DMS 273 (cell line): ENCODE measurements at regions not wholly inside any gene's neighbourhood (a gene's known extent, or its start where the extent isn't known, plus 50 kb on each side); places are given as distances from the start of the nearest gene placed in this dataset.
"Not testable (repeated sequence)": the region's sequence is repeated elsewhere in the genome, so short reads cannot be mapped to it uniquely, and the experiment has no call there.

Experiments
- DNase-seq: peaks from one replicate; lab custom pipeline; 2025; ENCODE audit not compliant: unreplicated experiment; lab: John Stamatoyannopoulos, UW

DNA sequence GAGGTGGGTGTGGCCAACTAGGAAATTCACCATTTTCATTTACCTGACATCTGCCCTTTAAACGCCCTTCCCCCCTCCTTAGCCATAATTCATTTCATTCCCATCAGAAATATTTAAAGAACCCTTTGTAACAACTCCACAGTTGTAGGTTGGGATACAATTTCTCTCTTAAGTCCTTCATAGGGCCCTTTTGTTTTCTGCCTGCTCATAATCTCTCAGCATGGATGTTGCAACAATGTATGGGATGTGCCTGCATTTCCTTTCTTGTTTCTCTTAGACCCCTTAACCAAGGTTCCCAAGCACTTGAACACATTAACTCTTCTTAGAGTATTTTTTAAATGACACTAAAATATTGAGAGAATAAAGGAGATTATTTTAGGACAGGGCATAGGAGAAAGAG lies 51.7 kb upstream of the MYO10 start:
- DNase-seq: no peak

DNA sequence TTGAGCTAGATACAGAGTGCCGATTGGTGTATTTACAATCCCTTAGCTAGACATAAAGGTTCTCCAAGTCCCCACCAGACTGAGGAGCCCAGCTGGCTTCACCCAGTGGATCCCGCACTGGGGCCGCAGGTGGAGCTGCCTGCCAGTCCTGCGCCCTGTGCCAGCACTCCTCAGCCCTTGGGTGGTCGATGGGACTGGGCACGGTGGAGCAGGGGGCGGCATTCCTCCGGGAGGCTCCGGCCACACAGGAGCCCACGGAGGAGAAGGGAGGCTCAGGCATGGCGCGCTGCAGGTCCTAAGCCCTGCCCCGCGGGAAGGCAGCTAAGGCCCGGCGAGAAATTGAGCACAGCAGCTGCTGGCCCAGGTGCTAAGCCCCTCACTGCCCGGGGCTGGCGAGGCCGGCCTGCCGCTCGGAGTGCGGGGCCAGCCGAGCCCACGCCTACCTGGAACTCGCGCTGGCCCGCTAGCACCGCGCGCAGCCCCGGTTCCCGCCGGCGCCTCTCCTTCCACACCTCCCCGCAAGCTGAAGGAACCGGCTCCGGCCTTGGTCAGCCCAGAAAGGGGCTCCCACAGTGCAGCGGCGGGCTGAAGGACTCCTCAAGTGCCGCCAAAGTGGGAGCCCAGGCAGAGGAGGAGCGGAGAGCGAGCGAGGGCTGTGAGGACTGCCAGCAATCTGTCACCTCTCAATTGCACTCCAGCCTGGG lies 54.9 kb upstream of the MYO10 start:
- DNase-seq: not testable (repeated sequence)

DNA sequence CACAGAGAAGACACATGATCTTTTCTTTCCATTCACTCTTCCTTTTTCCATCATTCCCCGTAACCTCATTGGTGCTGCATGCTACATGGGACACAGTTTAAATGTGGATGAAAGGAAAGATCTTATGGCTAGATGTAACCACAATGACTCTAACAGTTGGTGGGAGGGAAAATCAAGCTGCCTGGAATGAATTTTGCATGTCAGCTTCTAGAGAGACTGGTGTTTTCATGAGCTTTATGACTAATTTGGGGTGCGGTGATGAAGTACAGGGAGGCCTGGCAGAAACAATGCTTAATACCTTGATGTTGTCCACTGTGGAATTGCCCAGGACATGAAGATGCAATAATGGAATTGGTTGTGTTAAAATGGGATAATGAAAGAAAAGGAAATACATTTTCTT lies 55.9 kb upstream of the MYO10 start:
- no peak for DNase-seq

DNA sequence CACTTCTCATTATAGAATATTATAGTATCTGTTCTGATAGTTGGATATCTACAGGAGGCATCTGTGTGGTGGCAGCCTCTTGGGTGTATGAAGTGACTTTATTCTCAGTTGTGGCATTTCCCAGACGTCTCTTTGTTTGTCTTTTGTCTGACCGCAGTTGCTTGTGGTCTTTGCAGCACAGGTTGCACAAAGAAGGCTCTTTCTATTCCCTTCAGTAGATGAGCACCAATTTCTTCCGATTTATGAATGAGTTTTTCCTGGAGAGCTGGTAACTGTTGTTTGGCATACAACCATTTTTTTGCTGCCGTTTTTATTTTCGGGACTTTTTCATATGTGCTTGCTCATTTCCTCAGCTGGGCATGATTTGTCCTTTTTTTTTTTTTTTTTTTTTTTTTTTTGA lies 56.4 kb upstream of the MYO10 start:
- no peak for DNase-seq

DNA sequence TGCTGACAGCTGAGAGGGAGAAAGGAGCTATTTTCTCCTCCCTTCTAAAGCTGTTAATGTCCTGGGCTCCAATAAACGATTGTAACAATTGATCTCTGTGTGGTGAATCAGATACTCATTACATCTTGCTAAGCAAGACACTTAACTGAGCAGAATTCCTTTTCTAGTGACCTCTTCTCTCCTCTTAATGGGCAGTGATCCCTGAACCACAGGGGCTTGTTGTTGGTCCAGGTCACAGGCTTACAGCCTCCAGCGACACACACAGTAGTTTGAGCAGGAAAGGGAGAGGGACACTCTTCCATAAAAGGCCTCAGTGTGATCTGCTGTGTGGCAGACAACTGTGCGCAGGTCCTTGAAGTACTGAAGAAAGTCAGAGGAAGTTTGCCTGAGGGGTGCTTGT lies 58.5 kb upstream of the MYO10 start:
- no peak for DNase-seq

DNA sequence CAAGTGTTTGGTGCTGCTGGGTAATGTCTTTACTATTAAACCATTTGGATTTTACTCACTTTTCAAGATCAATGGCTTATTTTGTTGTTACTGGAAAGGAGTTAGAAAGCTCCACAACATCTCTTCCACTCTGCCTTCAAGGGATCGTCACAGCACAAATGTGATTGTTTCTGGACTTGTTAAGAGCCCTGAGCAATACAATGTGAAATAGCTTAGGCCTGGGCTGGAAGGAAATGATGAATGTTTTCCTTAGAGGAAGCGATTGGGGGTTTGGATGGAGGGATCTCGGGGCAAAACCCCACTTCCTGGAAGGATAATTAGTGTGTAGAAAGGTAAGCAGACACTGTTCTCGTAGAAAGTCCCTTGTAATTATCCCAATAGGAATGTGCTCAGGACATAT lies 59.3 kb upstream of the MYO10 start:
- DNase-seq: no peak

DNA sequence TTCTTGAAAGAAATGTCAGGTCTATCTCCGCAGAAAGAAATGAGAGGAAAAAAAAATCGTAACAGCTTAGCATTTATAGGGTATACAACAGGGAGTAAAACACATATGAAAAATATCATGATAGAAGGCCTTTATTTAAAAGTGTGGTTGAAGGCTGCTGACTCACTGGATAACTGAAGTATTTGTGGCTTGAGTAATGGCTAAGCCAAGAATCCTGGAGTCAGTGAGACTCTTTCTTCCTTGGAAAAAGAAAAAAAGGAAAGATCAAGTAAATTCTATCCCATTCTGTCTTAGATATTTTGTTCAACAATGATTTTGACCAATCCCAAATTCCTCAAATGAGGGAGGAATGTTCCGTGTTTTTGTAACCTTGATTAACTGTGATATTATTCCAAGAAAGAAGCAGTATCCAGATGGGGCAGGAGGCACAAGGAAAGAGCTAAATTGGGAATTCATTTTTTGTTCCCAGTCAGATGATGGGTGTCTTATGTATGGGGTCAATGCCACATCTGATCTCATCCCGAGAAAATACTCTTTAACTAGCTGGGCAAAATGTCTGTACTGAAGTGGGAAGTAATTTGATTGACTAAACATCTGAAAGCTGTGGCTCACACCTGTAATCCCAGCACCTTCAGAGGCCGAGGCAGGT lies 64.3 kb upstream of the MYO10 start:
- DNase-seq: no peak

DNA sequence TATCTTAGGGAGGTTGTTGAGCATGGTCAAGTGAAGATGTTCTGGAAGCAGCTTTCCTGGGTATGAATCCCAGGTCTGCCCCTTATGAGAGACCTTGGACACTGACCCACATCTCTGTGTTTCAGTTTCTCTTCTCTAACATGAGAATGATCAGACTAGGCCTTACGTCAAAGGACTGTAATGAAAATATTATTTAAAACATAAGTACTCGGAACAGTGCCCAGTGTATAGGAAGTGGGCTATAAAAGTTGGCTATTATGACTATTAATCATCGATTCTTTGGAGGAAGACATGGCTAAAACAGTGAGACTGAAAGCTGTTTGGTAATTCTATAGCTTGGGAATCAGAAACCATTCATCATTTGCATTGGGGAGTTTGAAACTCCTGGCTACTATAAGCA lies 65.3 kb upstream of the MYO10 start:
- DNase-seq: no peak

DNA sequence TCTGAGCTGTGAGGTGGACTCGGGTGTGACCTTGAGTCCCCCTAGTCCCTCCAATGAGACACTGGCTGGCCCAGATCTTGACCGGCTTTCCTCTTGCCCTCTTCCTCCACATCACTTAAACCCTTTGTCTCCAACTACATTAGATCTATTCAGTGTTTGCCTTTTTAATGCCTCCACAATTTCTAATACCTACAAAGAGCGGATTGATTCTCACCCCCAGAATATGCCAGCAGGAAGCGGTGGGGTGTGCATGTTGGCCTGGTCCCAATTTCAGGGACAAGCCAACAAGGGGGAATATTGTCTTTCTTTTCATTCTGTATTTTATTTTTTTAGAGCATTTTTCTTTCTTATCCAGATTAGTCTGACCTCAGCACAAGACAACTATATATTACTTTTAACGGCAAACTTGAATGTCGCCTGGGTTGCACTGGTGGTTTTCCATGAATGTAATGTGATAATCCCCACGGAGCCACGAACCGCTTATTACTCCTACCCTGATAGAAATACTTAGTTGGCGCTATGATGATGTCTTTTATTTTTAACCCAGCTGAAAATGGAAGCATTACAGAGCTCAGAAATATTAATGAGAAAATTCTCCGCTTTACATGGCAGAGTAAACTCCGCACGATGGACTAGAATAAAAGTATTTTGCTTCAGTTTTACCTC lies 68.5 kb upstream of the MYO10 start:
- DNase-seq: no peak

DNA sequence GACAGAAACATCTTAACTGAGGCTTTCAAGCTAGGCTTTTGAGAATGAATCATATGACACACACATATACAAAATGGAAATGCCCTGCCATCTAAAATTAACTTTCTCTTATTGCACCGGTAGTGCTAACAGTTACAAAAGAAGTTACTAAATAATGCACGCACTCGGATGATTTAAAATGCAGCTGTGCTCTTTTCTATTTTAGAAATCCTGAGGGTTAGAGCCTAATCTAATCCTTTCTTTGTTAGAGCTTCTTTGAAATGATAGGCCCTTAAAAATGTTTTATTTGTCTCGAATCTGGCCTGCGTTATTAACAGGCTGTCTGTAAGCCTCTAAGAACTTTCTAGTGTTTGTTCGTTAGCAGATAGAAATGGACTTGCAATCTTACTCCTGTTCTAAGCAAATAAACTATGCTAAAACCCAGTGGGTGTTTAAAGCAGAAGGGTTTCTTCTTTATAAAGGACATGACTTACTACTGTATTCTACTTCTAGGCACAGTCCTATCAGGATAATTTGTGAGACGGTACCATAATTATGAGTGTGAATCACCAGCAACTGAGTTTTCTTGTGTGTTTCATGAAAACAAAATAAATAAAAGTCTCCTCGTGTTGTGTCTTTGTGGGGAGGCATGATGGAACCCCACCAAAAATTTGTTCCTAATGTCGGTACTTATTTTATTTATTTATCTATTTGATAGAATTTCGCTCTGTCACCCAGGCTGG lies 69.2 kb upstream of the MYO10 start:
- no peak for DNase-seq

DNA sequence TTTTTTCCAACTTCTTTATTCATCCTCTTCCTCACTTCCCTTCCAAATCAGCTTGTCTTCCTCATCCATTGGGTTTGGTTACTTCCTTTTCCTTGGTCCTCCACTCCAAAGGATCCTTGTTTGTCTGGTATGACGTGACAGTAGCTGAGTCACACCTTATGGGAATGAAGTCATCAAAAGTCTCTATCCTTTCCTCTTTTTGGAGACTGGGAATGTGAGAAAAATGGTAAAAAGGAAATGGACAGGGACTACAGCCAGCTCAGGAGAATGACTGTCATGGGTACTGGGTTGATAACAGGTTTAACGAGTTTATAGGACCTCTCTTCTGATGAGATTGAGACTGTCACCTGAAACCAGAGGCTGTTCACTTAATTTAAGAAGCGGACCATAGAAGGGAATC lies 76.2 kb upstream of the MYO10 start:
- DNase-seq: no peak

DNA sequence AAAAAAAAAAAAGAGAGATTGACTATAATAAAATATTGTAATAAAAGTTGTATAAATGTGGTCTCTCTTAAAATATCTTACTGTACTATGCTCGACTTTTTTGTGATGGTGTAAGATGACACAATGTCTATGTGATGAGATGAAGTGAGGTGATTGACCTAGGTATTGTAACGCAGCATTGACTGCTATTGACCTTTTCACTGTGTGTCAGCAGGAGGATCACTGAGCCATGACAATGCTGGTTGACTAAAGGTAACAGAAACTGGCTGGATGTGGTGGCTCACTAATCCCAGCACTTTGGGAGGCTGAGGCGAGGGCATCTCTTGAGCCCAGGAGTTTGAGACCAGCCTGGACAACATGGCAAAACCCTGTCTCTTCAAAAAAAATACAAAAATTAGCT lies 78.6 kb upstream of the MYO10 start:
- no peak for DNase-seq

DNA sequence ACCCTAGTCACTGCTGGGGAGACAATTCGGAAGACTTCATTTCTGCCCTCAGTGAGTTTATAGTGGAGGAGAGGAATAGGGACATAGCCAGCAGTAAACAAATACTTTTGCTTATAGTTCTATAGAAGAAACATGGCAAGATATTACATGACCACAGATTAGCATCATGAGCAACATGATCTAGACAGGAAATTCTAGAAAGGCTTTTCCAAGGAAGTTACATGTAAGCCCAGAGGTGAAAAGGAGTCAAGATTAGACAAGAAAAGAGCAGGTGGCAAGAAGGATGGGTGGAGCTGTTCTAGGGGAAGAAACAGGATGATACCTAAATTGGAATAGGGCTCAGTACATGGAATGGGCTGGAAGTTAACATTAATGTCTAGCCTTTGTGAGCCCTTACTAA lies 82.8 kb upstream of the MYO10 start:
- no peak for DNase-seq

DNA sequence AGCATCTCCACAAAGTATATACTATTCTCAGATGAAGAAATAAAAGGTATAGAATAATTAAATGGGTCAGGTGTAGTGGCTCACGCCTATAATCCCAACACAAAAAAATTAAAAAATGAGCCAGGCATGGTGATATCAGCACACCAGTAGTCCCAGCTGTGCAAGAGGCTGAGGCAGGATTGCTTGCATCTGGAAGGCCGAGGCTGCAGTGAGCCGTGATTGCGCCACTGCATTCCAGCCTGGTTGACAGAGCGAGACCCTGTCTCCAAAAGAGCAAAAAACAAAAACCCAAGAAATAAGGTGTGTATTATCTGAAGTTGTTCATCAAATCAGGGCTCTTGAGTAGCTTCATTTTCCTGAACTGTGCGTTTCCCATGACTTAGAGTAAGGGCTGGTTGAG lies 83.2 kb upstream of the MYO10 start:
- no peak for DNase-seq

DNA sequence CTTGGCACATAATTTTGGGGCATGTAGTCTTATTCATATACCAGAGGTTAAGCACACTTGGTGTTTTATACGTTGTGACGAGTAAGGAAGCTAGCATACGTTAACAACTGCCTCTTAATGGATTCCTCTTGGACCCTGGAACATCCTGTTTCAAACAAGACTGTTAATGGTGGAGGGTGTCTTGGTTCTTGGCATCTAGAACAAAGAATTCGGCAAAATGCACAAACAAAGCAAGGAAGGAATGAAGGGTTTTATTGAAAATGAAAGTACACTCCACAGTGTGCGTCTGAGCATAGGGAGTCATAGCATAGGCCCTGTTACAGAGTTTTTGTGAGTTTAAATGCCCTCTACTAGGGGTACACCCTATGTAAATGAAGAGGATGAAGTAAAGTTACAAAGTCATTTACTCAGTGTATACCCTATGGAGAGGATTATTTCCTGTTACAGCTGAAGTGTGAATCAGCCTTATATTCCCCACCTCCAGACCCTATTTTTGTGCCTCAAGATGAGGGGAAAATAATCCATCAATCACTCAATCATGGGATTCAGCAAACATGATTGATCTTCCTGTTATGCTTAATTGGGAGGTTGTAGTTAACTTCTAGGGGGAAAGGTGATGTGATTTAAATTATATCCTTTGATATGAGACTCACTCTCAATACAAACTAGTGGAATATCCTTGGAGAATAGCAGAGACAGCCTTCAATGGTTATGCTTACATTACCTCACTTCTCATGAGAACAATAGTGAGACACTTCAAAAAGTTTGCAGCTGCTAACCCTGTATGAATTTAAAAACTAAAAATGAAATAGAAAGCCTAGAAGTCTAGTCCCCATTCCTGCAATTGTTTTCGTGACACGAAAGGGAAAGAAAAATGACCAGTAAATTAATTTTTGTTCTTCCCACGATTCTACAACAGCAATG lies 84.9 kb upstream of the MYO10 start:
- no peak for DNase-seq

DNA sequence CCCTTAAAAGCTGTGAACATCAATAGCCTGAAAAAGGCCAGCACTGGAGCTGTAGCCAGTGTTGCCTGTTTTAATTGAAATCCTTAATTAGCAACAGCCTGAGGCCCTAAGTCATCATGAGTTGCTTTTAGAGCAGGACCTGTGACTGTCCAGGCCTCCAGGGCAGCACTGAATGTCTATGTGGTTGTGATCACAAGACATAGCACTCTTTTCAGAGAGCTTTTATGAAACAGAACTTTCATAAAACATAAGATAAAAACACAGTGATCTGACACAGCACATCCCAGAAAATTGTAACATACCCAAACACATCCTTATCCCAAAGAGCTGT lies 85.5 kb upstream of the MYO10 start:
- DNase-seq: no peak

DNA sequence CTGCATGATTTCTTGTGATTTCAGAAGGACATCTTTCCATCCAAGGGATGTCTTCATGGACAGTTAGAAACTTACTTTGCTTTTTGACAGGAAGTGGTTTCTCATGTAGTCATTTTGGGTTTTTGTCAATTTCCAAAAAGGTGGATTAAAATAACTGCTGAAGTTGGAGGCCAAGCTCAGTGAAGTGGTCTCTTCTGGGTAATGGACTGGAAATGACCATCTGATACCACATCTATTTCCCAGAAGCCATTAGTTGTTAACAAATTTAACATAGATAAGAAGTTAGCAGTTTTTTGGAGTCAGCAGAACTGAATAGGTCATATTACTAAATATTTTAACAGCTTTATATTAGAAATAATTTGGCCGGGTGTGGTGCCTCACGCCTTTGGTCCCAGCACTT lies 86.2 kb upstream of the MYO10 start:
- DNase-seq: no peak

DNA sequence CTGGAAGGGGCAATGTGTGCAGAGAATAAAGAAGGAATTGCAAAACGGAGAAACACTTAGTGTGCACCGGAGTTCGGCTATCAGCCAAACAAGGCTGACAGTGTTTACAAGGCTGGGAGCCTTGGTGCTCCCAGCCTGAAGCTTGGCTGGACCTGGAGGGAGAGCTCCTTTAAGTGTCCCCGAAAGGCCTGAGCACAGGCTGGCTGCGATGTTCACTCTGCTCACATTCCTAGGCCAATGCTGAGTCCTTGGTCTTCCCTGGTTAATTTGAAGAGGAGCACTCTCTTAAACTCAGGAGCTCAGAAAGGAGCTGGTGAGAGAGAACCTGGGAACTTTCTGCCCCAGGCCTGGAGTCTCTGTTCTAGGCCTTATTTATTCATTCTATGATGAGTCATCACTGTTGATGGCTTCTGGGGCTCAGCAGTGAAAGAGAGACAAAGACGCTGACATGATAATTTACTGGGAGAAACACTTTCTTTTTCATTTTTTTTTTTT lies 88.6 kb upstream of the MYO10 start:
- DNase-seq: no peak

DNA sequence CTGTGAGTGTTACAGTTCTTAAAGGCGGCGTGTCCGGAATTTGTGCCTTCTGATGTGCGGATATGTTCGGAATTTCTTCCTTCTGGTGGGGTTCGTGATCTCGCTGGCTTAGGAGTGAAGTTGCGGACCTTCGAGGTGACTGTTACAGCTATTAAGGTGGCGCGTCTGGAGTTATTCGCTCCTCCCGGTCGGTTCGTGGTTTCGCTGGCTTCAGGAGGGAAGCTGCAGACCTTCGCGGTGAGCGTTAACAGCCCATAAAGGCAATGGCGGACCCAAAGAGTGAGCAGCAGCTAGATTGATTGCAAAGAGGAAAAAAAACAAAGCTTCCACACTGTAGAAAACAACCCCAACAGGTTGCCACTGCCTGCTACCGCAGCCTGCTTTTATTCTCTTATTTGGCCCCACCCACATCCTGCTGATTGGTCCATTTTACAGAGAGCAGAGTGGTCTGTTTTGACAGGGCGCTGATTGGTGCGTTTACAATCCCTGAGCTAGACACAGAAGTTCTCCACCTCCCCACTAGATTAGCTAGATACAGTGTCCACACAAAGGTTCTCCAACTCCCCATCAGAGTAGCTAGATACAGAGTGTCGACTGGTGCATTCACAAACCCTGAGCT lies 95.7 kb upstream of the MYO10 start:
- not testable (repeated sequence) for DNase-seq

DNA sequence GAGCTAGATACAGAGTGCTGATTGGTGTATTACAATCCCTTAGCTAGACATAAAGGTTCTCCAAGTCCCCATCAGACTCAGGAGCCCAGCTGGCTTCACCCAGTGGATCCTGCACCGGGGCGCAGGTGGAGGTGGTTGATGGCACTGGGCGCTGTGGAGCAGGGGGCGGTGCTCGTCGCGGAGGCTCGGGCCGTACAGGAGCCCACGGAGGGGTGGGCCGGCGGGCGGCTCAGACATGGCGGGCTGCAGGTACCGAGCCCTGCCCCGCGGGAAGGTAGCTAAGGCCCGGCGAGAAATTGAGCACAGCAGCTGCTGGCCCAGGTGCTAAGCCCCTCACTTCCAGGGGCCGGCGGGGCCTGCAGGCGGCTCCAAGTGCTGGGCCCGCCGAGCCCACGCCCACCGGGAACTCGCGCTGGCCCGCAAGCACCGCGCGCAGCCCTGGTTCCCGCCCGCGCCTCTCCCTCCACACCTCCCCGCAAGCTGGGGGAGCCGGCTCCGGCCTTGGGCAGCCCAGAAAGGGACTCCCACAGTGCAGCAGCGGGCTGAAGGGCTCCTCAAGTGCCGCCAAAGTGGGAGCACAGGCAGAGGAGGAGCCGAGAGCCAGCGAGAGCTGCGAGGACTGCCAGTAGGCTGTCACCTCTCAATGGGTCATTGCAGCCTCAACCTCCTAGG lies 96.4 kb upstream of the MYO10 start:
- DNase-seq: not testable (repeated sequence)
